Pulmonary artery endothelial cell (primary cell): ENCODE measurements at regions not wholly inside any gene's neighbourhood (a gene's known extent, or its start where the extent isn't known, plus 50 kb on each side); places are given as distances from the start of the nearest gene placed in this dataset.
"Not testable (repeated sequence)": the region's sequence is repeated elsewhere in the genome, so short reads cannot be mapped to it uniquely, and the experiment has no call there.

Source experiments
- DNase-seq: peaks from one replicate; pipeline ENCODE4 v3.0.0-alpha.2; 2011; ENCODE audit warnings: low read depth, low spot score

DNA sequence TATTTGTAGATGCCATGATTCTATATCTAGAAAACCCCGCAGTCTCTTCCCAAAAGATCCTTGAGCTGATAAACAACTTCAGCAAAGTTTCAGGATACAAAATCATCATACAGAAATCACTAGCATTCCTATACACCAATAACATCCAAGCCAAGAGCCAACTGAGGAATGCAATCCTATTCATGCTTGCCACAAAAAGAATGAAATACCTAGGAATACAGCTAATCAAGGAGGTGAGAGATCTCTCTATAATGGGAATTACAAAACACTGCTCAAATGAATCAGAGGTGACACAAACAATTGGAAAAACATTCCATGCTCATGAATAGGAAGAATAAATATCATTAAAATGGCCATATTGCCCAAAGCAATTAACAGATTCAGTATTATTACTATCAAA lies 551.4 kb upstream of the SLC39A10 start:
- DNase-seq: no peak

- no peak for DNase-seq
Observed at GRCh38 chr2:195094330-195094729, 562.7 kb upstream of the SLC39A10 start.

- no peak for DNase-seq
Observed at GRCh38 chr2:195092341-195092740, 564.7 kb upstream of the SLC39A10 start.

- not testable (repeated sequence) for DNase-seq
Observed at GRCh38 chr2:195072806-195073205, 584.2 kb upstream of the SLC39A10 start.

DNA sequence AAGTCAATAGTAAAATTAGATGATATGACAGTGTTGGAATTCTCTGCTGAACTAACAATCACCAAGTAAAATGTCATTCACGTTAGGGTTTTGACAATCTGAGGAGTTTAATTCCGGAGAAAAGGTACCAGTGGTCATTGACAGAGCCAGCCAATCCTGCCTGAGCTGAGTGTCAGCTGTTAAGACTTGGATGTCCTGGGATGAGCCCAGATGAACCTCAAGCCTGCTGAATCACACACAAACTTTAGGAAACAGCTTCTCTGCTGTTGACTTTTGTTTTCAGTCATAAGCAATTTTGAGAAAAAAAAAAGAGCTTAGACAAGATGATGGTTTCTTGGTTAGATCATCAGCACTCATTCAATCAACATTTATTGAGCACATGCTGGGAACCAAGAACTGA lies 600.0 kb upstream of the SLC39A10 start:
- no peak for DNase-seq

DNA sequence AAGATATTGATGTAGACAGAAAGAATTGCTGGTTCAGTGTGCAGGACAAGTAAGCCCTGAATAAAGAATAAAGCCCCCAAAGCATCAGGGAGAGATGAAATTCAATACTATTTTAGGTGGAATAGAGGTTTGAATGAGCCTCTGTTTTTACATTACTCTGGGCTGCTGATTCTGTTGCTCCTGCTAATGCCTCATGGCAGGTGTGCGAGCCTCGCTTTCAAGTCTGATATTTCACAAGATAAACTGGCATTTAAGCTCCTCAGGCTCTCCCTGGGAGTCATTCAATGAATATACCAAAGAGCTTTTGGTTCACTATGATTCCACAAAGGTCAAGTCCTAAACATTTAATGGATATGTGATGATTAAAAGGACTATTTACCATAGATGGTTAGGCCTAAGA lies 601.0 kb upstream of the SLC39A10 start:
- no peak for DNase-seq

DNA sequence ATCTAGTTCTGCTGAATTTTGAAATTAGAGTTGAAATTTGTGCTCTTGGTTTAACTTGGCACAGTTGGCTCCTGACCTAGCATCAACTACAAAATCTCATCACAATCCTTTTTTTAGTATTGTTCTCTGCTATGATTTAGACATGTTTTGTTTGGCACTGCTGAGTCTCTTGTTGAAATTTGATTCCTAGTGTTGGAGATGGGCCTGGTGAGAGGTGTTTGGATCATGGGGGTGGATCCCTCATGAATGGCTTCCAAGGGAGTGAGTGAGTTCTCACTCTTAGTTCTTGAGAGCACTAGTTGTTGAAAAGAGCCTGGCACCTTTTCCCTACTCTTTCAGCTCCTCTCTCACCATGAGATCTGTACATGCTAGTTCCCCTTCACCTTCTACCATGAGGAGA lies 605.6 kb upstream of the SLC39A10 start:
- DNase-seq: no peak

- DNase-seq: no peak
Observed at GRCh38 chr2:195049372-195050031, 607.5 kb upstream of the SLC39A10 start.

- no peak for DNase-seq
Observed at GRCh38 chr2:195047955-195048354, 609.1 kb upstream of the SLC39A10 start.

DNA sequence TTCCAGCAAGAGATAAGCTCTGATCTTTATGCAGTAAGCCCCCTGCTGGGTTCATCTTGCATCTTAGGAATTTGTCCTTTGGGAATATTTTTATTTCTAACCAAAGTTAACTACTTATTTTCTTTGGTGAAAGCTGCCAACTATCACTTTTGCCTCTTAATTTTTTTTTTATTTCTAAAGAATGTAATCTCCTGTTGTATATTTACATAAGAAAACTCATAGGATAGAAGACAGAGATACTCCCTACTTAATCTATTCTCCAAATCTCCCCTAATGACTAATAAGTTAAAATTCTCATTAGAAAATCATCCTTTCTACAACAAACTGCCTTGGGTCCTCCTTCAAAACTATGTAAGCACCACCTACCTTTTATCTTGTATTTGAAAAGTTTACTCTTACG lies 612.2 kb upstream of the SLC39A10 start:
- no peak for DNase-seq

- DNase-seq: no peak
Observed at GRCh38 chr2:195038153-195038552, 618.9 kb upstream of the SLC39A10 start.

- DNase-seq: no peak
Observed at GRCh38 chr2:195037045-195037444, 620.0 kb upstream of the SLC39A10 start.

DNA sequence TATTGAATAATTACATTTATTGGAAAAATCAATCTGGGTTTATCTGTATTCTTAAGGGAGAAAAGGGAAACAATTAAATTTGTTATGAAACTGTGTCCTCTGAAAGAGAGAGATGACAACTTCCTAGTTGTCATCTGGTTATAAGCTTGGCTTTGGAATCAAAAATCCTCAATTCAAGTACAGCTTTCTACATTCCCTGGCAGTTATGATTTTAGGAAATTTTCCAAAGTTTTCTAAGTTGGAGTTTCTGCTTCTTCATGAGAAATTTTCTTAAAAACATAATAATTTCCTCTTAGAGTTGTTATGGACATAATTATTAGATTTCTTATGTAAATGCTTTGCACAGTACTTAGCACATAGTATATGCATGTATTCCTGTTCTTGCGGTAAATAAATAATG lies 625.6 kb upstream of the SLC39A10 start:
- DNase-seq: no peak

DNA sequence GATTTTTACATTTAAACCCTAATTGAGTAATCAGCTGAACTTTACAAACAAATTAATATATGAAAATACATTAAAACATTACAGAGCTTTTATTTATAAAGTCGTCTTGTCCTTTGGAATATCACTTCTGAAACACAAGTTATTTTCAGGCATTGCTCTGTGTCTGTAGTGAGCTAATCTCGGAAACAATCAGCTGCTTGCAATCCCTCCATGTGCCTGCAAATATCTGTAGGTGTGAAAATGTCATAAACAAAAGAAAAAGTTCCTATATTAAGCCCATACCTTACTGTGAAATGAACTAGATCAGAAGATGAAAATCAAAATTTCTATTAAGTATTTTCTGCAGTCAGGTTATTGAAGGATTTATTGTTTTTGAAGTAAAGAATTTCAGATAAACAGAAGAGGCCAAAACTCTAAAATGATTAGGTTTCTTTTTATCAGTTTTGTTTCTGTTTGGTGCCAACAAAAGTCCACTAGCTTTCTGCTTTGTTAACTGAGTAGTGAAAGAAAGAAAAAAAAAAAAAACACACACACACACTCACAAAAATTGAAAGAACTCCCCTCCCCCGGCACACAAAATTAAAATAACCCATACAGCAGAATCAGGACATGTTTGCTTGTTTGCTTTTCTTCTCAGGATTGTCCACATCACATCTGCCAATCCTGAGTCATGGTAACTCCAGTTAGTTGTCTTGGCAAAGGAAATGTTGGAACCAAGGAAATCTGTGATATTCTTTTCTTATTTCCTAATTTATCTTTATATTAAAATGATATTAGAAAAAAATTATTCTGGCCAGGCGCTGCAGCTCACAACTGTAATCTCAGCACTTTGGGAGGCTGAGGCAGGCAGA lies 627.0 kb upstream of the SLC39A10 start:
- no peak for DNase-seq

- no peak for DNase-seq
Observed at GRCh38 chr2:195027947-195028346, 629.1 kb upstream of the SLC39A10 start.

DNA sequence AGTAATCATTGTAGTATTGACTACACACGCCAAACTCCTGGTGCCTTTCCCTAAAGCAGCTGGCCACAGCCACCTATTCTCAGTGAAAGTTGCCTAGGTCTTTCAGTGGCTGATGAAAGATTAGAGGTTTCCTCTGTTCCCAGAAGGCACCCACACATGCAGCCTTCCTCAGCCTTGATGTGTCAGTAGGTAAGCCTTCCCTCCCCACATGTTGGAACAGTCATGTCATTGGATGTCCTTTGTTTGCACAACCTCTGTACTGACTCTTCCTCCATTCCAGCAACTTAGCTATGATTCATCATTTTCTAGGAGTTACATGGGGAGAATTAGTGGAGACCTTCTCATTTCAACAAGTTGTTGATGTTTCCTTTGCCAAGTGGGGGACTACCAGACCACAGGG lies 630.8 kb upstream of the SLC39A10 start:
- no peak for DNase-seq

DNA sequence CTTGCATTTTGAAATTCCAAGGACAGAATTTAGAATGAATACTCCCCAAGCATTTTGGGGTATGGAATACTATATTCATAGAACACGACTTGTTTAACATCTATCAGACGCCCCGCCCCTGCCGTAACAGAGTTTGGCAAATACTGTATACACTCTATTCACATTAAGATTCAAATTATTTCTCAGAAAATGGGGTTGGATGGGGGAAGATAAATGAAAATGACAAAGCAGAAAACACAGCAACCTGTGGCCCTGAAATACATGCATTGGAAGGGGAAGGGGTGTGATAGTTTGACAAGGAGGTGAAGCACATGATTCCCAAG lies 634.6 kb upstream of the SLC39A10 start:
- DNase-seq: no peak

GRCh38 chr2:195021711-195022507 lies 635.1 kb upstream of the SLC39A10 start:
- no peak for DNase-seq

DNA sequence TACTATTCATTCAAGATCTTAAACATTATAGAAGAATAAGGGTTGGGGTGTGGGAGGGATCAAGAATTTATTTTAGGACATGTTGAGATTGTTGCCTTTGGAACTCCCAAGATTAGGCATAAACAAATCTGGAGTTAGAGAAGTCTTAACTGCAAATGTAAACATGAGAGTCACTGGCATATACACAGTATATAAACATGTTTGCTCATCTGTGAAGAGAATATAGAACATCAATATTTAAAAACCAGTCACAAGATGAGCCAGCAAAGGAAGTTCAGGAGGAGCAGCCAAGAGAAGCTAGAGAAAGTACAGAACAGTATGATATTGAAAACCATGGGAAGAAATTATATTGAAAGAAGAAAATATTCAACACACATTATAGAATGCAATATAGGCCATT lies 638.6 kb upstream of the SLC39A10 start:
- DNase-seq: no peak

DNA sequence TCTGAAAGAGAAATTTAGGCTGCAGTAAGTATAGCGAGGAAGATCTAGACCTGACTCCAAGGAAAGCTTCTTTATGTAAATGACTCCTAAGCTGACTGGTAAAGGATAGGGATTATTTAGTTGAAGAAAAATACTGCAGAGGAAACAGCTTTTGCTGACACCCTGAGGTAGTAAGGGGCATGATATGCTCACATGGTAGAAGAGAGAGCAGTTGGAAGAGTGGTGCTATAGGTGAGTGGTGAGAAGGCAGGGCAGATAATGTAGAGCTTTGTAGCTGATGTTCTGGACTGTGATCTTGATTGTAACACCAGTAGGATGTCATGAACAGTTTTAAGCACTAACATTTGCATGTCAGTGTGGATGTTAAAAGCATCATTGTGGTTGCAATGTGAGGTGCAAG lies 639.1 kb upstream of the SLC39A10 start:
- DNase-seq: no peak

DNA sequence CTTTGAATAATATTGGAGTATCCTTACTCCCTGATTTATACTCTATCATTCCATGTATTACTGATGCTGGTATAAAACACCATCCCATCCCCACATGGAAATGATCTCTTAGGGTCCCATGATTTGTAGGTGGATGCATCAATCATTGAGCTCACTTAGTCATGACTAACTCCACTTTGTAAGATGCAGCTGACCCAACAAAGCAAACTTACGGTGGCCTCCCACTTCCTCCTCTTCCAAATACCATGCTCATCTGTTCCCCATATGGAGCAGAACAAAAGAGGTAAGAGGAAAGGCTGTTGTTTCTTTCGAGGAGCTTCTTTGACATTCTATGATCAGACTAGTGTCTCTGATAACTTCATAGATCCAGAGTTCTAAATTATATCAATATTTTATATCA lies 640.2 kb upstream of the SLC39A10 start:
- DNase-seq: no peak

GRCh38 chr2:195009202-195009601 lies 647.8 kb upstream of the SLC39A10 start:
- no peak for DNase-seq
